ENCODE measurements at regions not wholly inside any gene's neighbourhood (a gene's known extent, or its start where the extent isn't known, plus 50 kb on each side); places are given as distances from the start of the nearest gene placed in this dataset.
A peak's percentile ranks its signal among the peaks of the same experiment; 100 is the strongest.

GRCh38 chr2:22189893-22190480 lies 1066.2 kb downstream of the TDRD15 start:
- DNase-seq: peak; percentile 51

GRCh38 chr2:22194218-22194617 lies 1070.5 kb downstream of the TDRD15 start:
- DNase-seq: no peak

GRCh38 chr2:22196806-22197205 lies 1073.0 kb downstream of the TDRD15 start:
- DNase-seq: no peak

- DNase-seq: no peak
Measured at GRCh38 chr2:22198381-22199283, 1074.9 kb downstream of the TDRD15 start.

- no peak for DNase-seq
Measured at GRCh38 chr2:22199994-22200393, 1076.2 kb downstream of the TDRD15 start.

- no peak for DNase-seq
Measured at GRCh38 chr2:22209545-22209944, 1085.8 kb downstream of the TDRD15 start.

- DNase-seq: no peak
Measured at GRCh38 chr2:22213237-22213636, 1089.5 kb downstream of the TDRD15 start.

GRCh38 chr2:22215517-22215916 lies 1091.7 kb downstream of the TDRD15 start:
- no peak for DNase-seq

GRCh38 chr2:22217881-22218280 lies 1094.1 kb downstream of the TDRD15 start:
- DNase-seq: no peak

GRCh38 chr2:22221006-22221405 lies 1097.2 kb downstream of the TDRD15 start:
- DNase-seq: no peak

- no peak for DNase-seq
Measured at GRCh38 chr2:22238967-22239366, 1115.2 kb downstream of the TDRD15 start.

- DNase-seq: no peak
Measured at GRCh38 chr2:22247466-22247865, 1123.7 kb downstream of the TDRD15 start.

- no peak for DNase-seq
Measured at GRCh38 chr2:22248851-22249250, 1125.1 kb downstream of the TDRD15 start.

GRCh38 chr2:22253171-22253570 lies 1129.4 kb downstream of the TDRD15 start:
- DNase-seq: no peak

GRCh38 chr2:22261165-22261564 lies 1123.8 kb upstream of the KLHL29 start:
- no peak for DNase-seq

- no peak for DNase-seq
Measured at GRCh38 chr2:22270341-22270740, 1114.6 kb upstream of the KLHL29 start.

- DNase-seq: no peak
Measured at GRCh38 chr2:22273853-22274252, 1111.1 kb upstream of the KLHL29 start.

- DNase-seq: no peak
Measured at GRCh38 chr2:22274661-22275060, 1110.3 kb upstream of the KLHL29 start.

- DNase-seq: no peak
Measured at GRCh38 chr2:22276696-22277095, 1108.3 kb upstream of the KLHL29 start.

GRCh38 chr2:22279541-22279940 lies 1105.4 kb upstream of the KLHL29 start:
- no peak for DNase-seq

GRCh38 chr2:22281033-22281432 lies 1103.9 kb upstream of the KLHL29 start:
- DNase-seq: peak; percentile 93

GRCh38 chr2:22282220-22282619 lies 1102.8 kb upstream of the KLHL29 start:
- DNase-seq: peak; percentile 25

GRCh38 chr2:22282916-22283315 lies 1102.1 kb upstream of the KLHL29 start:
- DNase-seq: no peak

- no peak for DNase-seq
Measured at GRCh38 chr2:22283436-22283835, 1101.5 kb upstream of the KLHL29 start.

All from fibroblast of skin of right quadriceps (primary cell).